Tibial artery (tissue), 4 donors: ENCODE measurements at regions not wholly inside any gene's neighbourhood (a gene's known extent, or its start where the extent isn't known, plus 50 kb on each side); places are given as distances from the start of the nearest gene placed in this dataset.

Experiments
- DNase-seq, 2 donors: peaks; one replicate each; pipeline ENCODE4 v3.0.0-alpha.2; 2019
- H3K27ac ChIP-seq, 2 donors: fragments of 200-600 bp; sonication (generic) in 1 of 2; 1 replicate in 1 of 2; 2 replicates in 1 of 2; pipeline ENCODE4 v1.5.1; 2018 to 2019; ENCODE audit warnings: mild to moderate bottlenecking in 1 of 2
- H3K27me3 ChIP-seq, 2 donors: fragments of 200-600 bp; sonication (generic) in 1 of 2; one replicate each; pipeline versions ENCODE4 v1.5.1 to v1.6.0; 2016 to 2019
- H3K36me3 ChIP-seq, 3 donors: fragments of 200-600 bp; sonication (generic) in 2 of 3; one replicate each; pipeline ENCODE4 v1.5.1; 2016 to 2019; ENCODE audit warnings: mild to moderate bottlenecking in 2 of 3
- H3K4me1 ChIP-seq, 4 donors: fragments of 200-600 bp; sonication (generic) in 2 of 4; 1 replicate in 3 of 4; 2 replicates in 1 of 4; pipeline ENCODE4 v1.5.1; 2016 to 2019
- H3K4me3 ChIP-seq, 2 donors: fragments of 200-600 bp; sonication (generic) in 1 of 2; 1 replicate in 1 of 2; 2 replicates in 1 of 2; pipeline ENCODE4 v1.5.1; 2018 to 2019; ENCODE audit warnings: mild to moderate bottlenecking in 2 of 2
- H3K9me3 ChIP-seq, 3 donors: fragments of 200-600 bp; sonication (generic) in 1 of 3; one replicate each; pipeline ENCODE4 v1.5.1; 2016 to 2019
- intact Hi-C: fragments of 100-400 bp; cut with DNase I; formaldehyde crosslinking; loops from one replicate; pipeline ENCODE4 v1.15.0; 2023; ENCODE audit warnings: low total_unique reads
- TF ChIP-seq, protein P1 (sequence below), 2 experiments: fragments of 200-600 bp in 1 of 2; fragments of 450-650 bp in 1 of 2; IDR thresholded peaks; one replicate each; pipeline ENCODE4 v1.5.1; 2017 to 2019; ENCODE audit warnings: antibody characterized with exemption in 2 of 2, mild to moderate bottlenecking in 1 of 2, moderate library complexity in 1 of 2

DNA sequence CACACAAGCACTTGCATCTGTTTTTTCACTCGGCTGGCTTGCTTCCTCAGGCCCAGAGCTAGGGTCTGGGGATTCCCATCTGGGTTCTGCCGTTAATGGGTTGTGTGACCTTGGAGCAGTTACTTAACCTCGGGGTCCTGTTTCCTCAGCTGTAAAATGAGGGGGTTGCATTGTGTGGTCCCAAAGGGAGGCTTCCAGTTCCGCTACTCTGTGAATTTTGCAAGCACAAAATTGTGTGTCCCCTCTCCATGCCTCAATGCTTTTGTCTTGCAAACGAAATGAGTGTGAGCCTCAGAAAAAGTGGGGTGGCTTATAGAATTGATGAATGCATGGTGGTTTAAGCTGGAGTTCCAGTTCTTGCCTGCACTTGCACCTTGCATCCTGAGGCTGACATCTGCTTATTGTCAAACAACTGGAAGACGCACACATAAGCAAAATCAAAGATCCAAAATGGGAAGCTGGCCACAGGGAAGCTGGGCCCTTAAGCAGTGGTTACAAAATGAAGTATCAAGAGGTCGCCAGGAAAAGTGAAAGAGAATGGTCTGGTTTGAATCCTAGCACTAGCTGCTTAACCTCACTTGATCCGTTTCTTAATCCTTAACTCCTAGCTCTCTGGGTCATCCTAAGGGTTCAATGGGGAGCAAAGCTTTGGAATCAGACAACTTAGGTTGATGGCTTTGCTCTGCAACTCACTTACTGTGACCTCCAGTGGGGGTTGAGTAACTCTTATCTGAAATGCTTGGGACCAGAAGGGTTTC lies 490.6 kb downstream of the DHX35 start:
- Histone ChIP-seq H3K9me3 (no peaks in the 10 kb centered on the region), H3K27me3 (no peaks in the 10 kb centered on the region), H3K36me3 (no peaks in the 10 kb centered on the region), H3K4me1 (no peaks in the 10 kb centered on the region), H3K27ac (no peak overlapping the region), H3K4me3 (no peak overlapping the region)
- no peak for DNase-seq
- TF ChIP-seq, protein P1, sequence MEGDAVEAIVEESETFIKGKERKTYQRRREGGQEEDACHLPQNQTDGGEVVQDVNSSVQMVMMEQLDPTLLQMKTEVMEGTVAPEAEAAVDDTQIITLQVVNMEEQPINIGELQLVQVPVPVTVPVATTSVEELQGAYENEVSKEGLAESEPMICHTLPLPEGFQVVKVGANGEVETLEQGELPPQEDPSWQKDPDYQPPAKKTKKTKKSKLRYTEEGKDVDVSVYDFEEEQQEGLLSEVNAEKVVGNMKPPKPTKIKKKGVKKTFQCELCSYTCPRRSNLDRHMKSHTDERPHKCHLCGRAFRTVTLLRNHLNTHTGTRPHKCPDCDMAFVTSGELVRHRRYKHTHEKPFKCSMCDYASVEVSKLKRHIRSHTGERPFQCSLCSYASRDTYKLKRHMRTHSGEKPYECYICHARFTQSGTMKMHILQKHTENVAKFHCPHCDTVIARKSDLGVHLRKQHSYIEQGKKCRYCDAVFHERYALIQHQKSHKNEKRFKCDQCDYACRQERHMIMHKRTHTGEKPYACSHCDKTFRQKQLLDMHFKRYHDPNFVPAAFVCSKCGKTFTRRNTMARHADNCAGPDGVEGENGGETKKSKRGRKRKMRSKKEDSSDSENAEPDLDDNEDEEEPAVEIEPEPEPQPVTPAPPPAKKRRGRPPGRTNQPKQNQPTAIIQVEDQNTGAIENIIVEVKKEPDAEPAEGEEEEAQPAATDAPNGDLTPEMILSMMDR (IDR thresholded peaks at IDR 0.05) = no peak
- intact Hi-C loops = no loop called here

DNA sequence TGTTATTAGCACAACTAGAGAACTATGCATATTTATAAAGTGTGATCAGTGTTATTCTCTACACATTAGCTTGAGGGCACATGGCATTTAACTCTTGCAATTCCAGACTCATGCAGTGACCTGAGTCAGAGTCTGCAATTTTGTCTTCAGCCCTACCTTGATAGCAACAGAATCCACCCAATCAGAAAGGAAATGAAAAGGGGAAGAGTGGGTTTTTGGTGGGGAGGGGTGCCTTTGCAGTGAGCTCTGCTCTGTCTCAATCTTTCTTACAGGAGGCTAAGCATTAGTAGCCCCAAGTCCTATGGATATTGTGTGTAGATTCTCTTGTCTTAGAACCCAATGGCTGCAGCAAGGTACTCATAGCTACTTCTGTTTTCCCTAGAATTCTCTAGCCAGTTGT lies 489.2 kb downstream of the DHX35 start:
- Histone ChIP-seq H3K36me3 (no peaks in the 10 kb centered on the region), H3K27me3 (no peaks in the 10 kb centered on the region), H3K4me3 (no peak overlapping the region), H3K4me1 (no peaks in the 10 kb centered on the region), H3K27ac (no peak overlapping the region), H3K9me3 (no peaks in the 10 kb centered on the region)
- intact Hi-C loops = no loop called here
- TF ChIP-seq, protein P1 (IDR thresholded peaks at IDR 0.05) = no peak
- no peak for DNase-seq

DNA sequence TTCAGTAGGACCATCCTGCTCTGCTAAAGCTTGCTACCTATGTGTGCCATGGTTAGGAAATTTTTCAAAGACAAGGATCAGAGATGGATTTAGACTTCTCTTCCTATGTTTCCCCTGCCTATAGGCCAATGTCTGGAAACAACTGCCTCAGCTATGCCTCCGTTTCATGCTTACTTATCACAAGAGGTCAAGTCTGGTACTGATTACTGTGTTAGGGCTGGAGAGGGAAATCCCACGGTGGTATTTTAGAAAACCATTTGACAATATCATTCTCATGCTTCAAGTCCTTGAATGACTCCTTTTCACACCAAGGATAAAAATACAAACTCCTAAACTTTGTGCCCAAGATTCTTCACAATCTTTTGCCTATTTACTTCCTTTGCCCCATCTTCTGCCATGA lies 484.3 kb downstream of the DHX35 start:
- intact Hi-C loops = no loop called here
- Histone ChIP-seq H3K27me3 (no peaks in the 10 kb centered on the region), H3K4me3 (no peak overlapping the region), H3K27ac (no peak overlapping the region), H3K9me3 (no peaks in the 10 kb centered on the region), H3K4me1 (no peaks in the 10 kb centered on the region), H3K36me3 (no peaks in the 10 kb centered on the region)
- no peak for DNase-seq
- TF ChIP-seq, protein P1 (IDR thresholded peaks at IDR 0.05) = no peak

DNA sequence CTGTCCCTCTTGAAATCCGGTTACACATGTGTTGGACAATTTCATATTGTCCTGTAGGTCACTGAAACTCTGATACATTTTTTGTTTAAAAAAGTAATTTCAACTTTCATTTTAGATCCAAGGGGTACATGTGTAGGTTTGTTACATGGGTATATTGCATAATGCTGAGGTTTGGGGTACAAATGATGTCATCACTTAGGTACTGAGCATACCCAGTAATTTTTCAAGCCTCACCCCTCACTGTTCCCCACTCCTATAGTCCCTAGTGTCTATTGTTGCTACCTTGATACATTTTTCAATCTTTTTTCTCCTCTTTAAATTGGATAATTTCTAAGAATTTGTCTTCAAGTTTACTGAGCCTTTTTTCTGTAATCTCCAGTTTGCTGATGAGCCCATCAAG lies 483.0 kb downstream of the DHX35 start:
- H3K4me1 ChIP-seq = no peaks in the 10 kb centered on the region
- no peaks in the 10 kb centered on the region for H3K27me3 ChIP-seq
- no peak overlapping the region for H3K27ac ChIP-seq
- DNase-seq = no peak
- intact Hi-C loops = no loop called here
- H3K36me3 ChIP-seq = no peaks in the 10 kb centered on the region
- no peak overlapping the region for H3K4me3 ChIP-seq
- TF ChIP-seq, protein P1 (IDR thresholded peaks at IDR 0.05) = no peak
- no peaks in the 10 kb centered on the region for H3K9me3 ChIP-seq

DNA sequence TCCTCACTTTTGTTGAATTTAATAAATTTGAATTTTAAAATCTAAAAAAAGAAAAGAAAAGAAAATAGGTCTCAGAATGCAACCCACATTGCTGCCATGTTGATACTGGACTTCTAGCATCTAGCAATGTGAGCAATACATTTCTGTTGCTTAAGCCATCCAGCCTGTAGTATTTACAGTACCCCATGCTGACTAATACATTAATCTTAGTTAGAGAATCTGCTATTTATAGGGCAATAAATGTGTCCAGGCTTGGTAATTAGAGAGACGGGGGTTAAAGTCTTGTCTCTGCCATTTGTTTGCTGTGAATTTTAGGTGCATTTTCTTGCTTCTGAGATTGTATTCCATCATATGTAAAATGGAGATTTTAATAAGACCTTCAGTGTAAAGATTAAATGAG lies 471.3 kb downstream of the DHX35 start:
- H3K9me3 ChIP-seq = no peaks in the 10 kb centered on the region
- H3K4me1 ChIP-seq = no peaks in the 10 kb centered on the region
- no peak for DNase-seq
- no peak overlapping the region for H3K27ac ChIP-seq
- intact Hi-C loops = no loop called here
- no peaks in the 10 kb centered on the region for H3K27me3 ChIP-seq
- TF ChIP-seq, protein P1 (IDR thresholded peaks at IDR 0.05) = no peak
- H3K4me3 ChIP-seq = no peak overlapping the region
- no peaks in the 10 kb centered on the region for H3K36me3 ChIP-seq
